A673 (cell line): ENCODE measurements at regions not wholly inside any gene's neighbourhood (a gene's known extent, or its start where the extent isn't known, plus 50 kb on each side); places are given as distances from the start of the nearest gene placed in this dataset.

Experiments used
- BruUV-seq: library from RNA; stranded (reverse); fragments of 400-500 nt; replicated peaks from 2 replicates; lab custom pipeline; 2021; lab: Mats Ljungman, UMichigan
- CTCF ChIA-PET: fragments of 300-600 bp; sonication (Branson Sonifier 250); formaldehyde crosslinking; loops from one replicate; lab custom pipeline; 2022; ENCODE audit warnings: antibody characterized with exemption; lab: Charles Lee
- POLR2A ChIA-PET: fragments of 300-600 bp; sonication (Branson Sonifier 250); formaldehyde crosslinking; loops from one replicate; lab custom pipeline; 2022; ENCODE audit warnings: antibody characterized with exemption; ENCODE audit not compliant: low non-redundant PET; lab: Charles Lee
- DNase-seq: peaks from one replicate; pipeline ENCODE4 v3.0.0-alpha.2; 2015; ENCODE audit warnings: low spot score
- H3K27ac ChIP-seq: fragments of 200-600 bp; sonication (generic); 2 replicates; pipeline ENCODE4 v1.5.1; 2016; ENCODE audit warnings: mixed run types, low read depth, mild to moderate bottlenecking, mixed read lengths, antibody characterized with exemption, low read length; ENCODE audit not compliant: poor library complexity, severe bottlenecking
- H3K27me3 ChIP-seq: fragments of 200-600 bp; sonication (generic); replicated peaks from 2 replicates; pipeline ENCODE4 v1.6.1; 2017; ENCODE audit warnings: mixed run types, low read depth, mild to moderate bottlenecking, mixed read lengths, antibody characterized with exemption, low read length; ENCODE audit not compliant: insufficient read depth, poor library complexity
- H3K36me3 ChIP-seq: fragments of 200-600 bp; sonication (generic); 2 replicates; pipeline ENCODE4 v1.6.1; 2016; ENCODE audit warnings: mixed run types, mild to moderate bottlenecking, mixed read lengths, antibody characterized with exemption, low read length; ENCODE audit not compliant: insufficient read depth, poor library complexity, severe bottlenecking
- H3K4me1 ChIP-seq: fragments of 200-600 bp; sonication (generic); 2 replicates; pipeline ENCODE4 v1.6.1; 2017; ENCODE audit warnings: mixed run types, mild to moderate bottlenecking, mixed read lengths, antibody characterized with exemption, low read length; ENCODE audit not compliant: insufficient read depth, poor library complexity, severe bottlenecking
- H3K4me3 ChIP-seq: fragments of 200-600 bp; sonication (generic); 2 replicates; pipeline ENCODE4 v1.5.1; 2016; ENCODE audit warnings: low read depth, mixed run types, mild to moderate bottlenecking, mixed read lengths, low read length; ENCODE audit not compliant: poor library complexity, severe bottlenecking
- H3K9me3 ChIP-seq: fragments of 200-600 bp; sonication (generic); 2 replicates; pipeline ENCODE4 v1.6.1; 2016; ENCODE audit warnings: mixed run types, low read depth, mild to moderate bottlenecking, mixed read lengths, antibody characterized with exemption, low read length; ENCODE audit not compliant: poor library complexity, severe bottlenecking
- EZH2 ChIP-seq: fragments of 200-600 bp; sonication (generic); IDR thresholded peaks from 2 replicates; pipeline ENCODE4 v1.6.1; 2017; ENCODE audit warnings: borderline replicate concordance, low read depth, mild to moderate bottlenecking, mixed read lengths, antibody characterized with exemption, low read length; ENCODE audit not compliant: poor library complexity, severe bottlenecking
- intact Hi-C: fragments of 100-400 bp; cut with micrococcal nuclease; formaldehyde crosslinking; loops from one replicate; pipeline ENCODE4 v1.10.0; 2022; ENCODE audit not compliant: unreplicated experiment
- TF ChIP-seq, protein P1 (sequence below): fragments of 300-800, 200-600 bp; sonication (generic); conservative IDR thresholded peaks from 2 replicates; pipeline ENCODE4 v1.5.1; 2017; ENCODE audit warnings: low read depth, mild to moderate bottlenecking, antibody characterized with exemption, low read length, moderate library complexity, mixed read lengths

GRCh38 chr2:58972737-58973136 is 731.6 kb upstream of the FANCL start:
- TF ChIP-seq, protein P1, sequence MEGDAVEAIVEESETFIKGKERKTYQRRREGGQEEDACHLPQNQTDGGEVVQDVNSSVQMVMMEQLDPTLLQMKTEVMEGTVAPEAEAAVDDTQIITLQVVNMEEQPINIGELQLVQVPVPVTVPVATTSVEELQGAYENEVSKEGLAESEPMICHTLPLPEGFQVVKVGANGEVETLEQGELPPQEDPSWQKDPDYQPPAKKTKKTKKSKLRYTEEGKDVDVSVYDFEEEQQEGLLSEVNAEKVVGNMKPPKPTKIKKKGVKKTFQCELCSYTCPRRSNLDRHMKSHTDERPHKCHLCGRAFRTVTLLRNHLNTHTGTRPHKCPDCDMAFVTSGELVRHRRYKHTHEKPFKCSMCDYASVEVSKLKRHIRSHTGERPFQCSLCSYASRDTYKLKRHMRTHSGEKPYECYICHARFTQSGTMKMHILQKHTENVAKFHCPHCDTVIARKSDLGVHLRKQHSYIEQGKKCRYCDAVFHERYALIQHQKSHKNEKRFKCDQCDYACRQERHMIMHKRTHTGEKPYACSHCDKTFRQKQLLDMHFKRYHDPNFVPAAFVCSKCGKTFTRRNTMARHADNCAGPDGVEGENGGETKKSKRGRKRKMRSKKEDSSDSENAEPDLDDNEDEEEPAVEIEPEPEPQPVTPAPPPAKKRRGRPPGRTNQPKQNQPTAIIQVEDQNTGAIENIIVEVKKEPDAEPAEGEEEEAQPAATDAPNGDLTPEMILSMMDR: no peak
- TF ChIP-seq EZH2: no peak
- no peak for DNase-seq
- H3K4me3 ChIP-seq: no peak overlapping the region
- no peaks in the 10 kb centered on the region for H3K27me3 ChIP-seq
- intact Hi-C loops: no loop called here
- POLR2A ChIA-PET: no interaction called here
- H3K9me3 ChIP-seq: no peaks in the 10 kb centered on the region
- H3K4me1 ChIP-seq: no peaks in the 10 kb centered on the region
- BruUV-seq: no TSS peak
- CTCF ChIA-PET: no interaction called here
- no peak overlapping the region for H3K27ac ChIP-seq
- no peaks in the 10 kb centered on the region for H3K36me3 ChIP-seq

- no peak for DNase-seq
- H3K27ac ChIP-seq: no peak overlapping the region
- H3K4me3 ChIP-seq: no peak overlapping the region
- H3K27me3 ChIP-seq: no peaks in the 10 kb centered on the region
- no peaks in the 10 kb centered on the region for H3K4me1 ChIP-seq
- H3K36me3 ChIP-seq: no peaks in the 10 kb centered on the region
- H3K9me3 ChIP-seq: no peaks in the 10 kb centered on the region
- no peak for TF ChIP-seq EZH2
- TF ChIP-seq, protein P1: no peak
- CTCF ChIA-PET: no interaction called here
- no TSS peak for BruUV-seq
- intact Hi-C loops: no loop called here
- POLR2A ChIA-PET: no interaction called here
Measured at GRCh38 chr2:58971511-58972360, 730.6 kb upstream of the FANCL start.

GRCh38 chr2:58970365-58970764 is 729.2 kb upstream of the FANCL start:
- BruUV-seq: no TSS peak
- CTCF ChIA-PET: no interaction called here
- no peak for DNase-seq

More at GRCh38 chr2:58970365-58970764, 729.2 kb upstream of the FANCL start:
- intact Hi-C loops: no loop called here
- POLR2A ChIA-PET: no interaction called here
- Histone ChIP-seq H3K4me1 (no peaks in the 10 kb centered on the region), H3K9me3 (no peaks in the 10 kb centered on the region), H3K27ac (no peak overlapping the region), H3K4me3 (no peak overlapping the region), H3K27me3 (no peaks in the 10 kb centered on the region), H3K36me3 (no peaks in the 10 kb centered on the region)
- TF ChIP-seq EZH2: no peak
- TF ChIP-seq, protein P1: no peak
